ENCODE measurements at regions not wholly inside any gene's neighbourhood (a gene's known extent, or its start where the extent isn't known, plus 50 kb on each side); places are given as distances from the start of the nearest gene placed in this dataset.
"Not testable (repeated sequence)": the region's sequence is repeated elsewhere in the genome, so short reads cannot be mapped to it uniquely, and the experiment has no call there.

GRCh38 chr13:65378943-65379519 is 1851.1 kb downstream of the PCDH9 start:
- Histone ChIP-seq H3K27me3 (no peaks in the 10 kb centered on the region), H3K4me3 (no peak overlapping the region), H3K36me3 (no peaks in the 10 kb centered on the region), H3K4me1 (no peaks in the 10 kb centered on the region), H3K9me3 (peaks cover 0 to 29% (median 0%) of the 10 kb centered on the region in 3 donors), H3K27ac (no peak overlapping the region)
- no peak for ATAC-seq
- WGBS, 2 donors (ENCODE audit: low coverage in 1 of 2): 64 to 69% methylated on average over 2 to 3 of the region's 3 CpGs
- TF ChIP-seq POLR2AphosphoS5 (IDR thresholded peaks at IDR 0.05) (no peak), EP300 (IDR thresholded peaks at IDR 0.05) (no peak), POLR2A (IDR thresholded peaks at IDR 0.05) (no peak)

- Histone ChIP-seq H3K4me3 (no peak overlapping the region), H3K27me3 (no peaks in the 10 kb centered on the region), H3K27ac (no peak overlapping the region), H3K4me1 (no peaks in the 10 kb centered on the region), H3K36me3 (no peaks in the 10 kb centered on the region), H3K9me3 (peaks cover 0 to 29% (median 0%) of the 10 kb centered on the region in 3 donors)
- WGBS, 2 donors (ENCODE audit: low coverage in 1 of 2): 80 to 100% methylated on average over 1 of the region's 1 CpG
- TF ChIP-seq EP300 (IDR thresholded peaks at IDR 0.05) (no peak), POLR2AphosphoS5 (IDR thresholded peaks at IDR 0.05) (no peak), POLR2A (IDR thresholded peaks at IDR 0.05) (no peak), CTCF (IDR thresholded peaks at IDR 0.05) (no peak)
- ATAC-seq: no peak
Observed at GRCh38 chr13:65378484-65378883, 1851.7 kb downstream of the PCDH9 start.

GRCh38 chr13:65368832-65369231 is 1861.3 kb downstream of the PCDH9 start:
- H3K27me3 ChIP-seq: no peaks in the 10 kb centered on the region
- 98 to 100% methylated on average over 3 to 6 of the region's 6 CpGs for WGBS, 2 donors (ENCODE audit: low coverage in 1 of 2)
- TF ChIP-seq POLR2A (IDR thresholded peaks at IDR 0.05) (no peak), POLR2AphosphoS5 (IDR thresholded peaks at IDR 0.05) (no peak), CTCF (IDR thresholded peaks at IDR 0.05) (no peak), EP300 (IDR thresholded peaks at IDR 0.05) (no peak)
- no peaks in the 10 kb centered on the region for H3K36me3 ChIP-seq
- no peaks in the 10 kb centered on the region for H3K4me1 ChIP-seq
- H3K4me3 ChIP-seq: no peak overlapping the region
- no peak for ATAC-seq
- H3K27ac ChIP-seq: no peak overlapping the region
- no peaks in the 10 kb centered on the region for H3K9me3 ChIP-seq

GRCh38 chr13:65353951-65354350 is 1876.2 kb downstream of the PCDH9 start:
- Histone ChIP-seq H3K36me3 (no peaks in the 10 kb centered on the region), H3K27me3 (no peaks in the 10 kb centered on the region), H3K9me3 (peaks cover 0 to 7% (median 0%) of the 10 kb centered on the region in 3 donors), H3K4me1 (no peaks in the 10 kb centered on the region), H3K27ac (no peak overlapping the region), H3K4me3 (no peak overlapping the region)
- TF ChIP-seq EP300 (IDR thresholded peaks at IDR 0.05) (no peak), POLR2A (IDR thresholded peaks at IDR 0.05) (no peak), CTCF (IDR thresholded peaks at IDR 0.05) (no peak), POLR2AphosphoS5 (IDR thresholded peaks at IDR 0.05) (no peak)
- WGBS, 2 donors (ENCODE audit: low coverage in 1 of 2): no CpG with 5 or more reads among the region's 2 CpGs
- no peak for ATAC-seq

GRCh38 chr13:65353150-65353549 is 1877.0 kb downstream of the PCDH9 start:
- not testable (repeated sequence) for H3K9me3 ChIP-seq, H3K4me3 ChIP-seq, H3K27me3 ChIP-seq, H3K27ac ChIP-seq, H3K4me1 ChIP-seq, H3K36me3 ChIP-seq, ATAC-seq
- no CpG with 5 or more reads among the region's 3 CpGs for WGBS, 2 donors (ENCODE audit: low coverage in 1 of 2)

- H3K27me3 ChIP-seq: no peaks in the 10 kb centered on the region
- no peaks in the 10 kb centered on the region for H3K36me3 ChIP-seq
- ATAC-seq: no peak
- H3K27ac ChIP-seq: no peak overlapping the region
- no peaks in the 10 kb centered on the region for H3K9me3 ChIP-seq
- WGBS, 2 donors (ENCODE audit: low coverage in 1 of 2): 79 to 82% methylated on average over 2 of the region's 2 CpGs
- TF ChIP-seq CTCF (IDR thresholded peaks at IDR 0.05) (no peak), POLR2AphosphoS5 (IDR thresholded peaks at IDR 0.05) (no peak), POLR2A (IDR thresholded peaks at IDR 0.05) (no peak), EP300 (IDR thresholded peaks at IDR 0.05) (no peak)
- H3K4me1 ChIP-seq: no peaks in the 10 kb centered on the region
- H3K4me3 ChIP-seq: no peak overlapping the region
Observed at GRCh38 chr13:65347420-65348030, 1882.6 kb downstream of the PCDH9 start.

Measured in gastroesophageal sphincter (tissue), 4 donors.